B cell (primary cell): ENCODE measurements at regions not wholly inside any gene's neighbourhood (a gene's known extent, or its start where the extent isn't known, plus 50 kb on each side); places are given as distances from the start of the nearest gene placed in this dataset.

Experiments used
- ATAC-seq: fragments of 200-7000 bp; cut with Tn5 transposase; one replicate; pipeline ENCODE4 v1.10.0; 2021; ENCODE audit warnings: low read depth, mild to moderate bottlenecking, moderate number of reproducible peaks, moderate library complexity
- CTCF ChIA-PET: fragments of 350-600 bp; sonication (Branson Sonifier 250); formaldehyde crosslinking; loops from one replicate; lab custom pipeline; 2021; ENCODE audit warnings: antibody characterized with exemption, inconsistent platforms; lab: Charles Lee
- POLR2A ChIA-PET: fragments of 350-600 bp; sonication (Branson Sonifier 250); formaldehyde crosslinking; loops from one replicate; lab custom pipeline; 2021; ENCODE audit warnings: antibody characterized with exemption; lab: Charles Lee
- DNase-seq: peaks from one replicate; pipeline ENCODE4 v3.0.0; 2013
- H2AFZ ChIP-seq: 2 replicates; pipeline ENCODE4 v1.6.1; 2012; ENCODE audit warnings: mild to moderate bottlenecking, low read depth, low read length; ENCODE audit not compliant: insufficient read depth, poor library complexity, severe bottlenecking
- H3K27ac ChIP-seq, 2 donors: 1 replicate in 1 of 2; 2 replicates in 1 of 2; pipeline ENCODE4 v1.5.1; 2012 to 2013; ENCODE audit warnings: low read length in 2 of 2, mild to moderate bottlenecking in 2 of 2, moderate library complexity in 1 of 2
- H3K27me3 ChIP-seq, 4 experiments: fragments of 200-600 bp in 1 of 4; sonication (generic) in 1 of 4; replicated peaks in 1 of 4; 1 replicate in 2 of 4; 2 replicates in 2 of 4; pipeline versions ENCODE4 v1.6.1 to v1.7.0; 2013 to 2016; ENCODE audit warnings: low read length in 3 of 4, mild to moderate bottlenecking in 2 of 4, mixed read lengths in 1 of 4, moderate library complexity in 1 of 4; ENCODE audit not compliant: insufficient read depth in 4 of 4, control insufficient read depth in 3 of 4; ENCODE audit errors: control extremely low read depth in 1 of 4
- H3K36me3 ChIP-seq, 2 experiments: replicated peaks in 1 of 2; 1 replicate in 1 of 2; 2 replicates in 1 of 2; pipeline versions ENCODE4 v1.6.1 to v1.7.1; 2013; ENCODE audit warnings: low read length in 1 of 2; ENCODE audit not compliant: insufficient read depth in 2 of 2, control insufficient read depth in 1 of 2; ENCODE audit errors: control extremely low read depth in 1 of 2, extremely low read depth in 1 of 2
- H3K4me1 ChIP-seq, 2 donors: fragments of 200-600 bp in 1 of 2; sonication (generic) in 1 of 2; 1 replicate in 1 of 2; 2 replicates in 1 of 2; pipeline versions ENCODE4 v1.5.1 to v1.6.1; 2013 to 2017; ENCODE audit warnings: low read length in 2 of 2; ENCODE audit not compliant: control insufficient read depth in 2 of 2, insufficient read depth in 2 of 2
- H3K4me2 ChIP-seq: replicated peaks from 2 replicates; pipeline ENCODE3; 2012; ENCODE audit warnings: mild to moderate bottlenecking, low read depth, low read length; ENCODE audit not compliant: poor library complexity, severe bottlenecking
- H3K4me3 ChIP-seq, 5 experiments: fragments of 200-600 bp in 1 of 5; sonication (generic) in 1 of 5; 1 replicate in 3 of 5; 2 replicates in 2 of 5; pipeline versions ENCODE4 v1.5.1 to v1.7.0; 2011 to 2016; ENCODE audit warnings: low read length in 4 of 5, mild to moderate bottlenecking in 4 of 5, low read depth in 2 of 5, control low read depth in 1 of 5, moderate library complexity in 1 of 5; ENCODE audit not compliant: insufficient read depth in 1 of 5; ENCODE audit errors: control extremely low read depth in 1 of 5, extremely low read depth in 1 of 5
- H3K79me2 ChIP-seq: fragments of 200-600 bp; sonication (generic); one replicate; pipeline ENCODE4 v1.6.0; 2016; ENCODE audit warnings: low read length; ENCODE audit not compliant: control insufficient read depth, insufficient read depth
- H3K9ac ChIP-seq: fragments of 200-600 bp; sonication (generic); 2 replicates; pipeline ENCODE4 v1.6.1; 2017; ENCODE audit warnings: mild to moderate bottlenecking, low read length, moderate library complexity
- H3K9me3 ChIP-seq, 3 donors: one replicate each; pipeline versions ENCODE4 v1.6.1 to v1.7.1; 2013; ENCODE audit warnings: low read length in 2 of 3; ENCODE audit not compliant: control insufficient read depth in 2 of 3, insufficient read depth in 1 of 3; ENCODE audit errors: control extremely low read depth in 1 of 3
- H4K20me1 ChIP-seq: 2 replicates; pipeline ENCODE4 v1.6.0; 2012; ENCODE audit warnings: mild to moderate bottlenecking, low read length; ENCODE audit not compliant: insufficient read depth, control insufficient read depth, poor library complexity, severe bottlenecking
- H3K27ac Mint-ChIP-seq: one replicate; pipeline ENCODE4 v1.8.0; 2021; ENCODE audit warnings: mixed read lengths
- H3K27me3 Mint-ChIP-seq: one replicate; pipeline ENCODE4 v1.8.0; 2021; ENCODE audit warnings: mixed read lengths
- H3K4me1 Mint-ChIP-seq: one replicate; pipeline ENCODE4 v1.8.0; 2021; ENCODE audit warnings: mixed read lengths
- H3K4me3 Mint-ChIP-seq: one replicate; pipeline ENCODE4 v1.8.0; 2021; ENCODE audit warnings: mixed read lengths
- H3K9me3 Mint-ChIP-seq: one replicate; pipeline ENCODE4 v1.8.0; 2022; ENCODE audit warnings: mixed read lengths; ENCODE audit not compliant: insufficient read depth
- EZH2 ChIP-seq: IDR thresholded peaks from 2 replicates; pipeline ENCODE4 v1.6.1; 2012; ENCODE audit warnings: borderline replicate concordance, low read depth, mild to moderate bottlenecking, moderate library complexity, low read length; ENCODE audit not compliant: insufficient read depth, poor library complexity, severe bottlenecking
- whole genome bisulfite sequencing: methylation state at CpG from one replicate; pipeline ENCODE4 v1.1.5; 2013; ENCODE audit warnings: missing lambda C conversion rate; ENCODE audit not compliant: insufficient coverage; 5-methylcytosine and 5-hydroxymethylcytosine counted together
- intact Hi-C: fragments of 100-400 bp; cut with micrococcal nuclease; formaldehyde crosslinking; loops from one replicate; pipeline ENCODE4 v1.10.0; 2022
- TF ChIP-seq, protein P1 (sequence below): fragments of 200-600 bp; IDR thresholded peaks from one replicate; pipeline ENCODE4 v1.8.0; 2022; ENCODE audit warnings: antibody characterized with exemption, mild to moderate bottlenecking

GRCh38 chr1:101376121-101377083 is 139.6 kb downstream of the S1PR1 start:
- no peak overlapping the region for H3K27ac ChIP-seq
- DNase-seq, result no peak
- H3K27ac Mint-ChIP-seq, result no peak overlapping the region
- H3K4me1 Mint-ChIP-seq, result peaks cover 25% of the 10 kb centered on the region
- no peak overlapping the region for H3K9ac ChIP-seq
- H3K4me3 ChIP-seq, result no peak overlapping the region
- WGBS, result 95% methylated on average over 6 of the region's 8 CpGs
- ChIA-PET CTCF (no interaction called here), POLR2A (interaction anchor here (0.6 kb wide), 1 partner anchor 20 kb away, joined by 3 read pairs; no protein-coding TSS in a partner anchor)
- H3K9me3 Mint-ChIP-seq, result peaks cover 5% of the 10 kb centered on the region
- no peaks in the 10 kb centered on the region for H3K79me2 ChIP-seq
- TF ChIP-seq EZH2, result no peak
- TF ChIP-seq, protein P1, sequence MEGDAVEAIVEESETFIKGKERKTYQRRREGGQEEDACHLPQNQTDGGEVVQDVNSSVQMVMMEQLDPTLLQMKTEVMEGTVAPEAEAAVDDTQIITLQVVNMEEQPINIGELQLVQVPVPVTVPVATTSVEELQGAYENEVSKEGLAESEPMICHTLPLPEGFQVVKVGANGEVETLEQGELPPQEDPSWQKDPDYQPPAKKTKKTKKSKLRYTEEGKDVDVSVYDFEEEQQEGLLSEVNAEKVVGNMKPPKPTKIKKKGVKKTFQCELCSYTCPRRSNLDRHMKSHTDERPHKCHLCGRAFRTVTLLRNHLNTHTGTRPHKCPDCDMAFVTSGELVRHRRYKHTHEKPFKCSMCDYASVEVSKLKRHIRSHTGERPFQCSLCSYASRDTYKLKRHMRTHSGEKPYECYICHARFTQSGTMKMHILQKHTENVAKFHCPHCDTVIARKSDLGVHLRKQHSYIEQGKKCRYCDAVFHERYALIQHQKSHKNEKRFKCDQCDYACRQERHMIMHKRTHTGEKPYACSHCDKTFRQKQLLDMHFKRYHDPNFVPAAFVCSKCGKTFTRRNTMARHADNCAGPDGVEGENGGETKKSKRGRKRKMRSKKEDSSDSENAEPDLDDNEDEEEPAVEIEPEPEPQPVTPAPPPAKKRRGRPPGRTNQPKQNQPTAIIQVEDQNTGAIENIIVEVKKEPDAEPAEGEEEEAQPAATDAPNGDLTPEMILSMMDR, result no peak
- H3K4me2 ChIP-seq, result no peak overlapping the region
- H2AFZ ChIP-seq, result no peak overlapping the region
- ATAC-seq, result no peak
- H3K4me3 Mint-ChIP-seq, result no peak overlapping the region
- H3K27me3 ChIP-seq, result no peaks in the 10 kb centered on the region
- peaks cover 0 to 2% (median 0%) of the 10 kb centered on the region in 3 donors for H3K9me3 ChIP-seq
- intact Hi-C loops, result no loop called here
- no peaks in the 10 kb centered on the region for H3K27me3 Mint-ChIP-seq
- H3K4me1 ChIP-seq, result peaks cover 18 to 19% of the 10 kb centered on the region in 2 donors
- no peaks in the 10 kb centered on the region for H3K36me3 ChIP-seq
- no peaks in the 10 kb centered on the region for H4K20me1 ChIP-seq
